Pancreas (tissue), 10 donors: ENCODE measurements at regions not wholly inside any gene's neighbourhood (a gene's known extent, or its start where the extent isn't known, plus 50 kb on each side); places are given as distances from the start of the nearest gene placed in this dataset.

Source experiments
- ATAC-seq, 4 donors: fragments of 200-7000 bp; cut with Tn5 transposase; one replicate each; pipeline versions ENCODE4 v1.8.0 to v1.9.1; 2020; ENCODE audit warnings: mild to moderate bottlenecking in 4 of 4, moderate library complexity in 4 of 4
- DNase-seq, 6 donors: peaks; one replicate each; pipeline ENCODE4 v3.0.0-alpha.2; 2020
- FAIRE-seq: peaks from 2 replicates; lab custom pipeline; 2012; peaks lifted over from hg19 to GRCh38; lab: Jason Lieb, UNC
- H3K27ac ChIP-seq, 4 donors: fragments of 200-600 bp; sonication (generic); 1 replicate in 3 of 4; 2 replicates in 1 of 4; pipeline versions ENCODE4 v1.5.0 to v1.8.0; 2020
- H3K27me3 ChIP-seq, 4 donors: fragments of 200-600 bp; one replicate each; pipeline ENCODE4 v1.8.0; 2021
- H3K36me3 ChIP-seq, 3 donors: fragments of 200-600 bp; sonication (generic) in 1 of 3; one replicate each; pipeline versions ENCODE4 v1.5.0 to v1.8.0; 2020 to 2021
- H3K4me1 ChIP-seq, 3 donors: fragments of 200-600 bp; one replicate each; pipeline ENCODE4 v1.8.0; 2021
- H3K4me3 ChIP-seq, 4 donors: fragments of 200-600 bp; sonication (generic) in 2 of 4; one replicate each; pipeline versions ENCODE4 v1.5.0 to v1.8.0; 2020 to 2021
- H3K9me3 ChIP-seq, 4 donors: fragments of 200-600 bp; one replicate each; pipeline ENCODE4 v1.8.0; 2021
- WGBS, 2 donors: extraction: QIAGEN DNeasy Blood & Tissue Kit; methylation state at CpG; one replicate each; pipeline ENCODE4 v1.1.7; 2013; 5-methylcytosine and 5-hydroxymethylcytosine counted together
- intact Hi-C, 3 donors: fragments of 100-400 bp; cut with DNase I; formaldehyde crosslinking; loops; one replicate each; pipeline versions ENCODE4 v1.11.1 to v1.14.2; 2022
- TF ChIP-seq, protein P1 (sequence below), 4 donors: fragments of 200-600 bp; sonication (generic) in 3 of 4; IDR thresholded peaks; one replicate each; pipeline versions ENCODE4 v1.5.0 to v1.8.0; 2021; ENCODE audit warnings: antibody characterized with exemption in 4 of 4
- donor health status: healthy with polysubstance abuse.
- donor health status: DM: no; HTN: no; CAD: no; lungs with moderate emphysema.
- donor health status: DM: no; HTN: no; CAD: no.
- donor health status: control.
- donor health status: control.
- donor health status: Bipolar disorder and iron deficiency.
- donor health status: DM: yes; HTN: yes; CAD: no.
- donor health status: DM: no; HTN: no; CAD: no.
- donor health status: DM: no; HTN: no; CAD: no.
- donor health status: DM: yes; HTN: yes; CAD: no.

GRCh38 chr18:1446765-1447164, 542.1 kb downstream of the ADCYAP1 start:
- Histone ChIP-seq H3K9me3 (no peaks in the 10 kb centered on the region), H3K4me1 (no peaks in the 10 kb centered on the region), H3K36me3 (no peaks in the 10 kb centered on the region), H3K27me3 (no peaks in the 10 kb centered on the region), H3K27ac (no peak overlapping the region), H3K4me3 (no peak overlapping the region)
- intact Hi-C loops: no loop called here
- TF ChIP-seq, protein P1, sequence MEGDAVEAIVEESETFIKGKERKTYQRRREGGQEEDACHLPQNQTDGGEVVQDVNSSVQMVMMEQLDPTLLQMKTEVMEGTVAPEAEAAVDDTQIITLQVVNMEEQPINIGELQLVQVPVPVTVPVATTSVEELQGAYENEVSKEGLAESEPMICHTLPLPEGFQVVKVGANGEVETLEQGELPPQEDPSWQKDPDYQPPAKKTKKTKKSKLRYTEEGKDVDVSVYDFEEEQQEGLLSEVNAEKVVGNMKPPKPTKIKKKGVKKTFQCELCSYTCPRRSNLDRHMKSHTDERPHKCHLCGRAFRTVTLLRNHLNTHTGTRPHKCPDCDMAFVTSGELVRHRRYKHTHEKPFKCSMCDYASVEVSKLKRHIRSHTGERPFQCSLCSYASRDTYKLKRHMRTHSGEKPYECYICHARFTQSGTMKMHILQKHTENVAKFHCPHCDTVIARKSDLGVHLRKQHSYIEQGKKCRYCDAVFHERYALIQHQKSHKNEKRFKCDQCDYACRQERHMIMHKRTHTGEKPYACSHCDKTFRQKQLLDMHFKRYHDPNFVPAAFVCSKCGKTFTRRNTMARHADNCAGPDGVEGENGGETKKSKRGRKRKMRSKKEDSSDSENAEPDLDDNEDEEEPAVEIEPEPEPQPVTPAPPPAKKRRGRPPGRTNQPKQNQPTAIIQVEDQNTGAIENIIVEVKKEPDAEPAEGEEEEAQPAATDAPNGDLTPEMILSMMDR (IDR thresholded peaks at IDR 0.05): no peak
- FAIRE-seq (no peak), ATAC-seq (no peak), DNase-seq (no peak)
- 25 to 39% methylated on average over 1 of the region's 1 CpG for WGBS, 2 donors

DNA sequence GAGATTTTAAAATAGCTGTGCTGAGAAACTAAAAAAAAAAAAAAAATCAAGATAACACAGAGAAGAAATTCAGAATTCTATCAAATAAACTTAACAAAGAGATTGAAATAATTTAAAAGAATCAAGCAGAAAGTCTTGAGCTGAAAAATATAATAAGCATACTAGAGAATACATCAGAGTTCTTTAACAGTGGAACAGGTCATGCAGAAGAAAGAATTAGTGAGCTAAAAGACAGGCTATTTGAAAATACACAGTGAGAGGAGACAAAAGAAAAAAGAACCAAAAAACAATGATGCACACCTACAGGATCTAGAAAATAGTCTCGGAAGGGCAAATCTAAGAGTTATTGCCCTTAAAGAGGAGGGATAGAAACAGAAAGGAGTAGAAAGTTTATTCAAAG, 548.1 kb downstream of the ADCYAP1 start:
- intact Hi-C loops: no loop called here
- Histone ChIP-seq H3K27ac (no peak overlapping the region), H3K4me1 (no peaks in the 10 kb centered on the region), H3K9me3 (no peaks in the 10 kb centered on the region), H3K27me3 (no peaks in the 10 kb centered on the region), H3K4me3 (no peak overlapping the region), H3K36me3 (no peaks in the 10 kb centered on the region)
- no peak for ATAC-seq
- WGBS, 2 donors: 0 to 89% methylated on average over 1 of the region's 1 CpG
- DNase-seq: no peak
- no peak for FAIRE-seq
- TF ChIP-seq, protein P1 (IDR thresholded peaks at IDR 0.05): no peak

GRCh38 chr18:1455605-1456004, 550.9 kb downstream of the ADCYAP1 start:
- DNase-seq: no peak
- intact Hi-C loops: no loop called here

DNA sequence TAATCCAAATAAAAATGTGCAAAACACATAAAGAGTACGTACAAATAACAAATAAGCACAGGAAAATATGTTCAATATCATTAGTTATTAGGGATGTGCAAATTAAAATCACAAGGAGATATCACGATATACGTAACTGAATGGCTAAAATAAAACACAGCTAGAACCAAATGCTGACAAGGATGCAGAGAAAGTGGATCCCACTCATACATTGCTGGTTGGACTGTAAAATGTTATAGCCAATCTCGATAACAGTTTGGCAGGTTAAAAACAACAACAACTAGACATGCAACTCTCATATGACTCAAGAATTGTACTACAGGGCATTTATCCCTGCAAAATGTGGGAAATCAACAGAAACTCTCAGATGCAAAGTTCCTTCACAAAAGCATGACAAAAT, 553.9 kb downstream of the ADCYAP1 start:
- H3K4me1 ChIP-seq: no peaks in the 10 kb centered on the region
- H3K27ac ChIP-seq: no peak overlapping the region
- ATAC-seq (no peak), FAIRE-seq (no peak), DNase-seq (no peak)
- H3K9me3 ChIP-seq: no peaks in the 10 kb centered on the region
- TF ChIP-seq, protein P1 (IDR thresholded peaks at IDR 0.05): no peak
- intact Hi-C loops: no loop called here
- H3K36me3 ChIP-seq: no peaks in the 10 kb centered on the region
- H3K27me3 ChIP-seq: no peaks in the 10 kb centered on the region
- H3K4me3 ChIP-seq: no peak overlapping the region
- 47 to 87% methylated on average over 4 of the region's 4 CpGs for WGBS, 2 donors

More at GRCh38 chr18:1455605-1456004, 550.9 kb downstream of the ADCYAP1 start:
- FAIRE-seq (no peak), ATAC-seq (no peak)
- H3K36me3 ChIP-seq: no peaks in the 10 kb centered on the region
- H3K4me1 ChIP-seq: no peaks in the 10 kb centered on the region
- TF ChIP-seq, protein P1 (IDR thresholded peaks at IDR 0.05): no peak
- no peak overlapping the region for H3K27ac ChIP-seq
- H3K4me3 ChIP-seq: no peak overlapping the region
- no peaks in the 10 kb centered on the region for H3K27me3 ChIP-seq
- no peaks in the 10 kb centered on the region for H3K9me3 ChIP-seq

DNA sequence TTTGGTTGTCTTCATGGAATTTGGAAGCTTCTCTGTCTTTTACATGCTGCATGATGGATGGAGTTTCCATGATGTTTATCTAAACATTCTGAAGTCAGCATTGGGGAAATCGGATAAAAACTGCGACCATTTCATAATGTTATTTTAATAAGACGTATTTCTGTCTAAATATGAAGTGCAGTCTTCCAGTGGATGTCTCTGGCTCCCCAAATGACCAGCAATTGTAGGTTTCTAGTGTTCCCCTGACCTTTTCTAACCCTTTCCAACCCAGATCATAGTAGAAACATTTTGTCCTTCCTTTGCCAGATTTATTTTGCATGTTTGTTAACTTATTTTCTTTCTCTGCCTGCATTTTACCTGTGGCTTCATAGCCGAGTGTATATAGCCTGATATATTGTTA, 559.3 kb downstream of the ADCYAP1 start:
- H3K4me3 ChIP-seq: no peak overlapping the region
- no peaks in the 10 kb centered on the region for H3K4me1 ChIP-seq
- WGBS, 2 donors: 66 to 69% methylated on average over 4 of the region's 4 CpGs
- no peaks in the 10 kb centered on the region for H3K27me3 ChIP-seq
- H3K27ac ChIP-seq: no peak overlapping the region
- no peak for FAIRE-seq
- H3K9me3 ChIP-seq: no peaks in the 10 kb centered on the region
- no peak for DNase-seq
- no peak for ATAC-seq
- intact Hi-C loops: no loop called here
- TF ChIP-seq, protein P1 (IDR thresholded peaks at IDR 0.05): no peak
- no peaks in the 10 kb centered on the region for H3K36me3 ChIP-seq
